Trophoblast cell (in vitro differentiated cells and primary cell): ENCODE measurements at regions not wholly inside any gene's neighbourhood (a gene's known extent, or its start where the extent isn't known, plus 50 kb on each side); places are given as distances from the start of the nearest gene placed in this dataset.
"Not testable (repeated sequence)": the region's sequence is repeated elsewhere in the genome, so short reads cannot be mapped to it uniquely, and the experiment has no call there.

ENCODE experiments used
- DNase-seq, 2 donors: peaks; one replicate each; pipeline ENCODE4 v3.0.0-alpha.2; 2016
- H2AFZ ChIP-seq: 2 replicates; pipeline ENCODE4 v1.6.1; 2013; ENCODE audit warnings: low read length, moderate library complexity, mild to moderate bottlenecking; ENCODE audit not compliant: insufficient read depth, poor library complexity
- H2AK5ac ChIP-seq: 2 replicates; pipeline ENCODE4 v1.6.1; 2013; ENCODE audit warnings: mild to moderate bottlenecking, low read length
- H2BK120ac ChIP-seq: 2 replicates; pipeline ENCODE4 v1.6.1; 2013; ENCODE audit warnings: low read length, mild to moderate bottlenecking, moderate library complexity; ENCODE audit not compliant: insufficient read depth, poor library complexity
- H2BK12ac ChIP-seq: 2 replicates; pipeline ENCODE4 v1.6.1; 2013; ENCODE audit warnings: mild to moderate bottlenecking, low read length, moderate library complexity
- H2BK5ac ChIP-seq: 2 replicates; pipeline ENCODE4 v1.6.1; 2013; ENCODE audit warnings: low read length, low read depth, moderate library complexity, mild to moderate bottlenecking; ENCODE audit not compliant: poor library complexity
- H3K14ac ChIP-seq: 2 replicates; pipeline ENCODE4 v1.6.1; 2013; ENCODE audit warnings: mild to moderate bottlenecking, low read length
- H3K18ac ChIP-seq: 2 replicates; pipeline ENCODE4 v1.6.1; 2013; ENCODE audit warnings: mild to moderate bottlenecking, low read length
- H3K23ac ChIP-seq: 2 replicates; pipeline ENCODE4 v1.6.1; 2013; ENCODE audit warnings: low read length
- H3K27ac ChIP-seq: 2 replicates; pipeline ENCODE4 v1.5.1; 2013; ENCODE audit warnings: low read depth, mild to moderate bottlenecking, inconsistent platforms, low read length, moderate library complexity
- H3K27me3 ChIP-seq: 2 replicates; pipeline ENCODE4 v1.6.1; 2013; ENCODE audit warnings: inconsistent platforms, mild to moderate bottlenecking, low read length, moderate library complexity; ENCODE audit not compliant: insufficient read depth
- H3K36me3 ChIP-seq, 2 experiments: 1 replicate in 1 of 2; 2 replicates in 1 of 2; pipeline ENCODE4 v1.6.1; 2013; ENCODE audit warnings: low read length in 2 of 2, mild to moderate bottlenecking in 2 of 2, moderate library complexity in 1 of 2; ENCODE audit not compliant: insufficient read depth in 2 of 2, control insufficient read depth in 1 of 2
- H3K4ac ChIP-seq: 2 replicates; pipeline ENCODE4 v1.6.1; 2013; ENCODE audit warnings: low read depth, mild to moderate bottlenecking, low read length, moderate library complexity
- H3K4me1 ChIP-seq, 2 experiments: 1 replicate in 1 of 2; 2 replicates in 1 of 2; pipeline ENCODE4 v1.6.1; 2013; ENCODE audit warnings: low read length in 2 of 2, mild to moderate bottlenecking in 2 of 2, moderate library complexity in 1 of 2; ENCODE audit not compliant: insufficient read depth in 2 of 2, control insufficient read depth in 1 of 2
- H3K4me2 ChIP-seq: 2 replicates; pipeline ENCODE4 v1.6.1; 2013; ENCODE audit warnings: inconsistent platforms, mild to moderate bottlenecking, low read length, moderate library complexity
- H3K4me3 ChIP-seq: 2 replicates; pipeline ENCODE4 v1.5.1; 2013; ENCODE audit warnings: mild to moderate bottlenecking, low read depth, low read length, inconsistent platforms
- H3K79me1 ChIP-seq: one replicate; pipeline ENCODE4 v1.6.1; 2013; ENCODE audit warnings: low read length
- H3K79me2 ChIP-seq: 2 replicates; pipeline ENCODE4 v1.6.1; 2013; ENCODE audit warnings: low read length, mild to moderate bottlenecking; ENCODE audit not compliant: control insufficient read depth, insufficient read depth, poor library complexity
- H3K9ac ChIP-seq: 2 replicates; pipeline ENCODE4 v1.6.1; 2013; ENCODE audit warnings: mild to moderate bottlenecking, low read length
- H3K9me3 ChIP-seq: 2 replicates; pipeline ENCODE4 v1.6.1; 2013; ENCODE audit warnings: low read depth, mild to moderate bottlenecking, control low read depth, inconsistent platforms, low read length; ENCODE audit not compliant: insufficient read depth
- H4K12ac ChIP-seq: 2 replicates; pipeline ENCODE4 v1.6.1; 2013; ENCODE audit warnings: low read depth, mild to moderate bottlenecking, low read length, moderate library complexity
- H4K8ac ChIP-seq: 2 replicates; pipeline ENCODE4 v1.6.1; 2013; ENCODE audit warnings: low read depth, mild to moderate bottlenecking, low read length, moderate library complexity
- H4K91ac ChIP-seq: one replicate; pipeline ENCODE4 v1.6.1; 2013; ENCODE audit warnings: low read depth, mild to moderate bottlenecking, low read length, moderate library complexity
- WGBS: extraction: QIAGEN DNeasy Blood & Tissue Kit; methylation state at CpG from one replicate; pipeline ENCODE4 v1.1.7; 2013; ENCODE audit warnings: missing lambda C conversion rate; ENCODE audit not compliant: insufficient read length, insufficient coverage; ENCODE audit errors: extremely low coverage; 5-methylcytosine and 5-hydroxymethylcytosine counted together

DNA sequence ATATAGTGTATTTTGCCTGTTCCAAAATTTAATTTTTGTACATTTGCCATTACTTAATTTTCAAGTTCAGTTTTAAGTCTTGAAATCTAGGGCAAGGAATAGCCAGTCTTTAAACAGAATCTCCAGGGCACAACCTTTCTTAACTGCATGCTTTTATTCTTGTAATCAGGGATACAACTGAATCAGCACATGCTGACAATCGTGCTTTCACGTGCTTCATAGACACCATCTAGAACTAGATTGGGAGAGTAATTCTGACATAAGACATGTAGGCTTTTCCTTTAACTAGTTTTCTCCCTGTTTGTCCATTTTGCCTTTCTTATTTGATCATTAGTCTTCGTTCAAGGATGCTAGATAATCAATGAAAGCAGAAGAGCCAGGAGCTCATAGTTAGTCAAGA, 650.4 kb upstream of the CADM2 start:
- Histone ChIP-seq H3K27me3 (no peaks in the 10 kb centered on the region), H2BK5ac (no peak overlapping the region), H3K27ac (no peak overlapping the region), H4K91ac (no peak overlapping the region), H3K4me2 (no peak overlapping the region), H3K9ac (no peak overlapping the region), H3K14ac (no peak overlapping the region), H2BK120ac (no peak overlapping the region), H4K8ac (no peak overlapping the region), H3K36me3 (no peaks in the 10 kb centered on the region), H2AK5ac (no peak overlapping the region), H3K18ac (no peak overlapping the region), H3K23ac (no peak overlapping the region), H3K4ac (no peak overlapping the region), H4K12ac (no peak overlapping the region), H2AFZ (no peak overlapping the region), H3K79me2 (no peaks in the 10 kb centered on the region), H3K79me1 (no peaks in the 10 kb centered on the region), H3K4me3 (no peak overlapping the region), H3K4me1 (no peaks in the 10 kb centered on the region), H3K9me3 (no peaks in the 10 kb centered on the region), H2BK12ac (no peak overlapping the region)
- no CpG with 5 or more reads among the region's 3 CpGs for WGBS
- no peak for DNase-seq

DNA sequence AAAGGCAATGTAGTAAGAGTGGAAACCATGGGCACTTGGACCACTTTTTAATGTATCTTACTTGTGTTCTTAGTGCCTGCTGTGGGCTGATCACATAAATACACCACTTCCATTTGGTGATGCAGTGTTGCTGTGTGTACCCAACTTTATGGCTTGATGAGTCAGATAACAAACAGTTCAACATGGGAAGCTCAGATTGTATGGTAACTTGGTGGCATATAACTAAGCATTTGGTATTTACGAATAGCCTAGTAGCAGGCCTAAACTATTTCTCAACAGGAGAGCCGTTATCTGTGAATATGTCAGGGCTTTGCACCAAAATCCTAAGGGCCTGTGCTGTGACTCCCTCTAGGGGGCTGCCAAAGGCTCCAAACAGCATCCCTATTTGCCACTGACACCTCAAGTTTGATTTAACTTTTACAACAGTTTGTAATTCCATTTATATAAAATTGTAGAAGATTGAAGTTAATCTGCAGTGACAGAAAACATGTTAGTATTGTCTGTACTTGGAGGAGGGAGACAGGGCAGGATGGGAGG, 640.4 kb upstream of the CADM2 start:
- no peaks in the 10 kb centered on the region for H3K79me2 ChIP-seq
- no peaks in the 10 kb centered on the region for H3K4me1 ChIP-seq
- no peak overlapping the region for H2AK5ac ChIP-seq
- WGBS: no CpG with 5 or more reads among the region's 2 CpGs
- H3K9me3 ChIP-seq: no peaks in the 10 kb centered on the region
- no peak for DNase-seq
- H3K18ac ChIP-seq: no peak overlapping the region
- H3K79me1 ChIP-seq: no peaks in the 10 kb centered on the region
- no peak overlapping the region for H3K23ac ChIP-seq
- H3K36me3 ChIP-seq: no peaks in the 10 kb centered on the region
- no peak overlapping the region for H2BK120ac ChIP-seq
- H2BK5ac ChIP-seq: no peak overlapping the region
- no peak overlapping the region for H4K12ac ChIP-seq
- H3K9ac ChIP-seq: no peak overlapping the region
- no peaks in the 10 kb centered on the region for H3K27me3 ChIP-seq
- H2BK12ac ChIP-seq: no peak overlapping the region
- no peak overlapping the region for H3K4ac ChIP-seq
- H3K27ac ChIP-seq: no peak overlapping the region
- H3K14ac ChIP-seq: no peak overlapping the region
- no peak overlapping the region for H4K8ac ChIP-seq
- H2AFZ ChIP-seq: no peak overlapping the region
- no peak overlapping the region for H4K91ac ChIP-seq
- no peak overlapping the region for H3K4me2 ChIP-seq
- no peak overlapping the region for H3K4me3 ChIP-seq

DNA sequence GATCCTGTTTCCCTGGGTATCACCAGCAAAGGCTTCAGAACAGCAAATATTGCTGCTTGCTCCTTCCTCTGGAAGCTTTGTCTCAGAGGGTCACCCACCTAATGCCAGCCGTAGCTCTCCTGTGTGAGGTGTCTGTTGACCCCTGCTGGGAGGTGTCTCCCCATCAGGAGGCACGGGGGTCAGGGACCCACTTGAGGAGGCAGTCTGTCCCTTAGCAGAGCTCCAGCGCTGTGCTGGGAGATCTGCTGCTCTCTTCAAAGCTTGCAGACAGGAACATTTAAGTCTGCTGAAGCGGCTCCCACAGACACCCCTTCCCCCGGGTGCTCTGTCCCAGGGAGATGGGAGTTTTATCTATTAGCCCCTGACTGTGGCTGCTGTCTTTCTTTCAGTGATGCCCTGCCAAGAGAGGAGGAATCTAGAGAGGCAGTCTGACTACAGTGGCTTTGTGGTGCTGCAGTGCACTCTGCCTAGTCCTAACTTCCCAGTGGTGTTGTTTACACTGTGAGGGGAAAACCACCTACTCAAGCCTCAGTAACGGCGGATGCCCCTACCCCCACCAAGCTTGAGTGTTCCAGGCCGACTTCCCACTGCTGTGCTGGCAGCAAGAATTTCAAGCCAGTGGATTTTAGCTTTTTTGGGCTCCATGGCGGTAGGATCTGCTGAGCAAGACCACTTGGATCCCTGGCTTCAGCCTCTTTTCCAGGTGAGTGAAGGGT, 593.1 kb upstream of the CADM2 start:
- H3K79me2 ChIP-seq, H2BK5ac ChIP-seq, H3K4me1 ChIP-seq, DNase-seq, H3K14ac ChIP-seq, H4K12ac ChIP-seq, H4K91ac ChIP-seq, H3K4ac ChIP-seq, H3K9ac ChIP-seq, H2AK5ac ChIP-seq, H4K8ac ChIP-seq, H2BK120ac ChIP-seq, H3K18ac ChIP-seq, H2BK12ac ChIP-seq, H3K79me1 ChIP-seq, H3K27me3 ChIP-seq, H3K27ac ChIP-seq, H2AFZ ChIP-seq, H3K9me3 ChIP-seq, H3K4me3 ChIP-seq, H3K4me2 ChIP-seq, H3K36me3 ChIP-seq, H3K23ac ChIP-seq: not testable (repeated sequence)
- no CpG with 5 or more reads among the region's 9 CpGs for WGBS
